MM.1S (cell line): ENCODE measurements at regions not wholly inside any gene's neighbourhood (a gene's known extent, or its start where the extent isn't known, plus 50 kb on each side); places are given as distances from the start of the nearest gene placed in this dataset.

Experiments
- DNase-seq: peaks from one replicate; pipeline ENCODE4 v3.0.0-alpha.2; 2015
- H2AFZ ChIP-seq: fragments of 300-600 bp; sonication (generic); 2 replicates; pipeline ENCODE4 v1.6.0; 2016; ENCODE audit warnings: antibody characterized with exemption, low read length
- H3F3A ChIP-seq: fragments of 300-600 bp; sonication (generic); 2 replicates; pipeline ENCODE4 v1.6.1; 2016; ENCODE audit warnings: mild to moderate bottlenecking, antibody characterized with exemption, low read length, moderate library complexity, mixed read lengths; ENCODE audit not compliant: insufficient read depth
- H3K27ac ChIP-seq: fragments of 300-600 bp; sonication (generic); 2 replicates; pipeline ENCODE4 v1.5.1; 2016; ENCODE audit warnings: mild to moderate bottlenecking, low read length
- H3K27me3 ChIP-seq: fragments of 300-600 bp; sonication (generic); replicated peaks from 2 replicates; pipeline ENCODE4 v1.6.0; 2016; ENCODE audit warnings: low read length; ENCODE audit not compliant: insufficient read depth
- H3K36me3 ChIP-seq: fragments of 300-600 bp; sonication (generic); replicated peaks from 2 replicates; pipeline ENCODE4 v1.6.1; 2016; ENCODE audit warnings: mild to moderate bottlenecking, low read length, mixed read lengths; ENCODE audit not compliant: insufficient read depth
- H3K4me1 ChIP-seq: fragments of 300-600 bp; sonication (generic); 2 replicates; pipeline ENCODE4 v1.6.1; 2016; ENCODE audit warnings: low read length, mixed read lengths
- H3K4me2 ChIP-seq: fragments of 300-600 bp; sonication (generic); 2 replicates; pipeline ENCODE4 v1.6.0; 2016; ENCODE audit warnings: low read depth, low read length
- H3K4me3 ChIP-seq: fragments of 300-600 bp; sonication (generic); 2 replicates; pipeline ENCODE4 v1.5.1; 2016; ENCODE audit warnings: low read length, mixed read lengths
- H3K79me2 ChIP-seq: fragments of 300-600 bp; sonication (generic); 2 replicates; pipeline ENCODE4 v1.6.1; 2016; ENCODE audit warnings: mixed run types, low read length, mixed read lengths
- H3K9ac ChIP-seq: fragments of 300-600 bp; sonication (generic); 2 replicates; pipeline ENCODE4 v1.6.1; 2016; ENCODE audit warnings: low read length, mixed read lengths
- H3K9me2 ChIP-seq: fragments of 300-600 bp; sonication (generic); replicated peaks from 2 replicates; pipeline ENCODE4 v1.6.1; 2016; ENCODE audit warnings: mild to moderate bottlenecking, low read length, mixed read lengths; ENCODE audit not compliant: insufficient read depth
- H3K9me3 ChIP-seq: fragments of 300-600 bp; sonication (generic); replicated peaks from 2 replicates; pipeline ENCODE4 v1.6.1; 2016; ENCODE audit warnings: mild to moderate bottlenecking, low read length, mixed read lengths; ENCODE audit not compliant: insufficient read depth
- H4K20me1 ChIP-seq: fragments of 300-600 bp; sonication (generic); 2 replicates; pipeline ENCODE4 v1.6.1; 2016; ENCODE audit warnings: mild to moderate bottlenecking, low read length, moderate library complexity, mixed read lengths; ENCODE audit not compliant: insufficient read depth
- CTCF ChIP-seq: fragments of 300-600 bp; sonication (generic); IDR thresholded peaks from 2 replicates; pipeline ENCODE4 v1.5.1; 2016; ENCODE audit warnings: antibody characterized with exemption, low read length, mixed read lengths
- EZH2 ChIP-seq: fragments of 300-600 bp; sonication (generic); optimal IDR thresholded peaks from 2 replicates; pipeline ENCODE3; 2017; ENCODE audit warnings: low read depth, mild to moderate bottlenecking, antibody characterized with exemption, low read length, mixed read lengths
- EZH2phosphoT487 ChIP-seq: fragments of 300-600 bp; sonication (generic); IDR thresholded peaks from 2 replicates; pipeline ENCODE4 v1.6.1; 2018; ENCODE audit warnings: antibody characterized with exemption, low read length

GRCh38 chr16:65225488-65225887 lies 103.6 kb upstream of the CDH11 start:
- H3K36me3 ChIP-seq = no peaks in the 10 kb centered on the region
- TF ChIP-seq EZH2 (no peak), EZH2phosphoT487 (no peak), CTCF (no peak)
- H3K4me2 ChIP-seq = no peak overlapping the region

GRCh38 chr16:65224994-65225393 lies 103.1 kb upstream of the CDH11 start:
- TF ChIP-seq CTCF = no peak
- Histone ChIP-seq H3K4me1 (no peaks in the 10 kb centered on the region), H3F3A (no peaks in the 10 kb centered on the region), H3K27me3 (no peaks in the 10 kb centered on the region), H3K9ac (no peak overlapping the region), H3K27ac (no peak overlapping the region), H3K4me2 (no peak overlapping the region), H4K20me1 (no peaks in the 10 kb centered on the region), H2AFZ (no peak overlapping the region), H3K9me2 (no peaks in the 10 kb centered on the region), H3K4me3 (no peak overlapping the region), H3K9me3 (no peaks in the 10 kb centered on the region), H3K79me2 (no peaks in the 10 kb centered on the region), H3K36me3 (no peaks in the 10 kb centered on the region)
- DNase-seq = no peak

More at GRCh38 chr16:65225488-65225887, 103.6 kb upstream of the CDH11 start:
- H3F3A ChIP-seq = no peaks in the 10 kb centered on the region
- H3K27ac ChIP-seq = no peak overlapping the region
- H4K20me1 ChIP-seq = no peaks in the 10 kb centered on the region
- no peaks in the 10 kb centered on the region for H3K4me1 ChIP-seq
- DNase-seq = no peak
- no peaks in the 10 kb centered on the region for H3K79me2 ChIP-seq
- H3K27me3 ChIP-seq = no peaks in the 10 kb centered on the region
- H3K9ac ChIP-seq = no peak overlapping the region
- H3K4me3 ChIP-seq = no peak overlapping the region
- H3K9me3 ChIP-seq = no peaks in the 10 kb centered on the region
- no peak overlapping the region for H2AFZ ChIP-seq
- no peaks in the 10 kb centered on the region for H3K9me2 ChIP-seq

- Histone ChIP-seq H4K20me1 (no peaks in the 10 kb centered on the region), H2AFZ (no peak overlapping the region), H3K4me3 (no peak overlapping the region), H3K27me3 (no peaks in the 10 kb centered on the region), H3F3A (no peaks in the 10 kb centered on the region), H3K9me2 (no peaks in the 10 kb centered on the region), H3K4me1 (no peaks in the 10 kb centered on the region), H3K79me2 (no peaks in the 10 kb centered on the region), H3K36me3 (no peaks in the 10 kb centered on the region), H3K27ac (no peak overlapping the region), H3K4me2 (no peak overlapping the region), H3K9ac (no peak overlapping the region), H3K9me3 (no peaks in the 10 kb centered on the region)
- TF ChIP-seq EZH2phosphoT487 (no peak), EZH2 (no peak), CTCF (no peak)
- no peak for DNase-seq
Measured at GRCh38 chr16:65224471-65224870, 102.6 kb upstream of the CDH11 start.

- Histone ChIP-seq H2AFZ (no peak overlapping the region), H3F3A (no peaks in the 10 kb centered on the region), H3K4me1 (no peaks in the 10 kb centered on the region), H3K4me3 (no peak overlapping the region), H3K9me2 (no peaks in the 10 kb centered on the region), H3K9ac (no peak overlapping the region), H3K36me3 (no peaks in the 10 kb centered on the region), H4K20me1 (no peaks in the 10 kb centered on the region), H3K4me2 (no peak overlapping the region), H3K79me2 (no peaks in the 10 kb centered on the region), H3K27me3 (no peaks in the 10 kb centered on the region), H3K27ac (no peak overlapping the region), H3K9me3 (no peaks in the 10 kb centered on the region)
- TF ChIP-seq CTCF = no peak
- no peak for TF ChIP-seq EZH2phosphoT487
- no peak for TF ChIP-seq EZH2
- no peak for DNase-seq
Measured at GRCh38 chr16:65223335-65223734, 101.5 kb upstream of the CDH11 start.
